IPS-20b (cell line): ENCODE measurements at regions not wholly inside any gene's neighbourhood (a gene's known extent, or its start where the extent isn't known, plus 50 kb on each side); places are given as distances from the start of the nearest gene placed in this dataset.

Source experiments
- H3K27ac ChIP-seq: one replicate; pipeline ENCODE4 v1.5.1; 2013; ENCODE audit warnings: low read length
- H3K27me3 ChIP-seq: 2 replicates; pipeline ENCODE4 v1.6.1; 2013; ENCODE audit warnings: mild to moderate bottlenecking, low read length, inconsistent platforms; ENCODE audit not compliant: insufficient read depth
- H3K36me3 ChIP-seq: 2 replicates; pipeline ENCODE4 v1.6.1; 2013; ENCODE audit warnings: low read depth, mild to moderate bottlenecking, inconsistent platforms, low read length, moderate library complexity; ENCODE audit not compliant: insufficient read depth
- H3K4me1 ChIP-seq: 2 replicates; pipeline ENCODE4 v1.6.1; 2013; ENCODE audit warnings: mild to moderate bottlenecking, control low read depth, inconsistent platforms, low read length, moderate library complexity; ENCODE audit not compliant: insufficient read depth
- H3K4me3 ChIP-seq: 2 replicates; pipeline ENCODE4 v1.5.1; 2013; ENCODE audit warnings: mild to moderate bottlenecking, low read length, inconsistent platforms
- H3K9ac ChIP-seq: 2 replicates; pipeline ENCODE4 v1.6.1; 2013; ENCODE audit warnings: low read depth, mild to moderate bottlenecking, inconsistent platforms, low read length, moderate library complexity
- H3K9me3 ChIP-seq: 2 replicates; pipeline ENCODE4 v1.6.1; 2013; ENCODE audit warnings: mild to moderate bottlenecking, low read depth, low read length, inconsistent platforms; ENCODE audit not compliant: insufficient read depth

DNA sequence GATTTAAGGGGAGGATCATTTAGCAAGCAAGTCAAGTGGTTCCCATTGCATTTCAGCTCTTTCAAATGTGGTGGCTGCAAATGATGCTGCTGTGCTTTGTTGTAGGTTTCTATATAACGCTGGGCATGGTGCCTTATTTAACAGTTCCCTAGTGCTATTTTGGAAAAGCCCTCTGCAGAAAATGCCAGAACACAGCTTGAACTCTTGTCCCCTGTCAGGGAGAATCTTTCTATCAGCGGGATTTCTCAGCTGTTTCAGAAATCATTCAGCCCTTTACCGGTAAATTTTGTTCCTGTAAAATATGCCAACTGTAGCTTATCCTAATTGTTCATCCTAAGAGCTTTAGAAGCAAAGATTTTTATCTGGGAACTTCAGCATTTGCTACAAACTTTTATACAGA is 77.8 kb upstream of the DTNA start:
- no peak overlapping the region for H3K4me3 ChIP-seq
- H3K4me1 ChIP-seq = no peaks in the 10 kb centered on the region
- no peaks in the 10 kb centered on the region for H3K9me3 ChIP-seq
- no peak overlapping the region for H3K27ac ChIP-seq
- no peaks in the 10 kb centered on the region for H3K27me3 ChIP-seq
- H3K36me3 ChIP-seq = no peaks in the 10 kb centered on the region
- no peak overlapping the region for H3K9ac ChIP-seq

GRCh38 chr18:34633368-34633767 is 76.7 kb upstream of the DTNA start:
- no peaks in the 10 kb centered on the region for H3K27me3 ChIP-seq
- H3K4me1 ChIP-seq = no peaks in the 10 kb centered on the region; the same call in 1 of the 2 replicates
- no peaks in the 10 kb centered on the region for H3K36me3 ChIP-seq
- no peak overlapping the region for H3K4me3 ChIP-seq
- H3K9ac ChIP-seq = no peak overlapping the region
- H3K27ac ChIP-seq = no peak overlapping the region
- H3K9me3 ChIP-seq = no peaks in the 10 kb centered on the region

GRCh38 chr18:34637094-34637801 is 72.8 kb upstream of the DTNA start:
- Histone ChIP-seq H3K9ac (no peak overlapping the region), H3K27me3 (no peaks in the 10 kb centered on the region), H3K9me3 (no peaks in the 10 kb centered on the region), H3K27ac (no peak overlapping the region), H3K4me3 (no peak overlapping the region), H3K4me1 (peaks cover 14% of the 10 kb centered on the region), H3K36me3 (no peaks in the 10 kb centered on the region)

DNA sequence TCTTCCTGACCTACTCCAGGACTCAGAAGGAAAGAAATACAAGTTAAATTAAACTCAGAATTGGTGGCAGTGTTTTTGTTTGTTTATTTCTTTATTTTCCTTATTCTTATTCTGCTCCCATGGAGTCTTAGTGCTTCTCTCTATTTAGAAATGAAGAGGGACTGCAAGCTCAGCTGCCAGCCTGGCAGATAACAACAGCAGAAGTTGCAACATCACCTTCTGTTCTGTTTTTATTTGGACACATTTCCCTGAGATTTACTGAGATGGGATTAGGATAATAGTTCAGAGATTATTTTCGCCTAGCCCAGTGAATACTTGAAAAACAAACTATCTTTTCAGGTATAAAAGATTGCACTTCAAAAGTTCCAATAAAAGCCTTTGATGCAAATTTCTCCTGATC is 70.4 kb upstream of the DTNA start:
- Histone ChIP-seq H3K27me3 (no peaks in the 10 kb centered on the region), H3K4me3 (no peak overlapping the region), H3K9me3 (no peaks in the 10 kb centered on the region), H3K36me3 (no peaks in the 10 kb centered on the region), H3K9ac (no peak overlapping the region), H3K4me1 (peaks cover 14% of the 10 kb centered on the region), H3K27ac (no peak overlapping the region)

- no peak overlapping the region for H3K4me3 ChIP-seq
- H3K9ac ChIP-seq = no peak overlapping the region
- H3K4me1 ChIP-seq = peaks cover 14% of the 10 kb centered on the region
- H3K9me3 ChIP-seq = no peaks in the 10 kb centered on the region
- H3K27ac ChIP-seq = no peak overlapping the region
- H3K36me3 ChIP-seq = no peaks in the 10 kb centered on the region
- no peaks in the 10 kb centered on the region for H3K27me3 ChIP-seq
Measured at GRCh38 chr18:34640276-34640675, 69.8 kb upstream of the DTNA start.

DNA sequence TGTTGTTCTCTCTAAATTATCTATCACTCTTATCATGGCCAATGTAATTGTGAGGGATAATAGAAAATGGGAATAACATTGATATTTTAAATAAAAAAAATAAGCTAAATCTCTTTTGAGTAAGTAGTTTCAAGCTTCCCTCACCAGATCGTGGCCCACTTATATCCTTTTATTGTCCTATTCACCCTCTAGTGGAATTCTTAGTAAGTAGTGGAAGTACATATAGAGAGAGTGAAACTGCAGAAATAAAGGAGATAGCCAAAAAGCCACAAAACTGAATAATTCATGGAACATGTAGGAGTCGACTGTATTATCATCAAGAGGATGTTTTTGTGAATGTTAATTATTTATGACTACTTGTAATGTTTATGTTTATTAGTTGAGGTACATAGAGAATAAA is 66.1 kb upstream of the DTNA start:
- no peaks in the 10 kb centered on the region for H3K36me3 ChIP-seq
- H3K4me3 ChIP-seq = no peak overlapping the region
- no peak overlapping the region for H3K9ac ChIP-seq
- peaks cover 14% of the 10 kb centered on the region for H3K4me1 ChIP-seq
- no peaks in the 10 kb centered on the region for H3K27me3 ChIP-seq
- H3K9me3 ChIP-seq = no peaks in the 10 kb centered on the region
- no peak overlapping the region for H3K27ac ChIP-seq

GRCh38 chr18:34647251-34647650 is 62.8 kb upstream of the DTNA start:
- Histone ChIP-seq H3K4me3 (no peak overlapping the region), H3K9ac (no peak overlapping the region), H3K27me3 (no peaks in the 10 kb centered on the region), H3K27ac (no peak overlapping the region), H3K36me3 (no peaks in the 10 kb centered on the region), H3K9me3 (no peaks in the 10 kb centered on the region), H3K4me1 (peaks cover 19% of the 10 kb centered on the region)

DNA sequence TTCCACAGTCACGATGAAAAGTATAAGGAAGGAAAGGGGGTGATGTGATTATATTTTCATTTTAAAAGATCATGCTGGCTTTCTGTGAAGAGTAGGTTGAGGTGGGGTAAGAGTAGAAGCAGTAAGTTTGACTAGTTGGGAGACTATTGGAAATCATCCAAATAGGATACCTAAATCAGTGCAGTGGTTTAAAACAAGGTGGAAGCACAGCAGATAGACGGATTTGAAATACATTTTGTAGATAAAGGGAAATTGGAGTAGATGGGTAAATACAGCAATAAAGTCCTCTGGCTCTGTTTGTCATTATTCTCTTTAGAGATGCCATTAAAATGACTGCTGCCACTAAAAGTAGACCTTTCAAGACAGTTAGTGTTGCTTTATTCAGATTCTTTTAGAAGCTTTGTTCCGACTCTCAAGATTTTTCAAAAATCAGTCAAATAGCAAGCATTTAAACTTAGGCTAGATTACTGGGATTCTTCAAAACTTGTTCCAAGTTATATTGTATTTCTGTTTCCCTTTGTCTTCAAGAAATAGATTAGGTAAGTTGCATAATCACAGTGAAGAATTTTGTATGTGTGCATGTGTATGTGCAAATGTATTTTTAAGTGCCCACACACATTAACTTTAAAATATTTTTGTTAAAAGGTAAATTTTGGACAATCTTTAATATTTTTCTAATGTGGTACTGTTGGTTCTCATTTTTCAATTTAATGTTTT is 61.7 kb upstream of the DTNA start:
- Histone ChIP-seq H3K9ac (no peak overlapping the region), H3K4me1 (peaks cover 19% of the 10 kb centered on the region), H3K27me3 (no peaks in the 10 kb centered on the region), H3K27ac (no peak overlapping the region), H3K9me3 (no peaks in the 10 kb centered on the region), H3K36me3 (no peaks in the 10 kb centered on the region), H3K4me3 (no peak overlapping the region)

GRCh38 chr18:34649080-34649479 is 61.0 kb upstream of the DTNA start:
- Histone ChIP-seq H3K27me3 (no peaks in the 10 kb centered on the region), H3K36me3 (no peaks in the 10 kb centered on the region), H3K9me3 (no peaks in the 10 kb centered on the region), H3K9ac (no peak overlapping the region), H3K4me1 (peaks cover 19% of the 10 kb centered on the region), H3K27ac (no peak overlapping the region), H3K4me3 (no peak overlapping the region)

DNA sequence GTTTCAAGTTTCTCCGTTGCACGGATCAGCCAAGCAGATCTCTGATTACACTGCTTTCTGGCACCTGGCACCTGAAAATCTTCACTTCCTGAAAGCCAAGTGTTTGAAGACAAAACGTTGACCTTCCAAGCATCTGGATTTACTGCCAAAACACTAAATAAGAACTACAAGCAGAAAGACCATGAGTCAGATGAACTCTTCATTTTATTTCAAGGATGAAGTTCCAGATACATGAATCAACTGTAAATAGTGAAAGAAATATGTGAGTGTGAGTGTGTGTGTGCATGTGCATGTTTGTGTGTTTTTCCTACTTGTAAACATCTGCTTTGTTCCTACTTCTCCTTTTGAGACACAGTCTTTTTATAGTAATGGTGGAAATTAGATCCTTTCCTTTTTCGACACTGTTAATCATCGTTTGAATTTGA is 60.0 kb upstream of the DTNA start:
- Histone ChIP-seq H3K36me3 (no peaks in the 10 kb centered on the region), H3K27ac (no peak overlapping the region), H3K9me3 (no peaks in the 10 kb centered on the region), H3K4me1 (peaks cover 19% of the 10 kb centered on the region), H3K9ac (no peak overlapping the region), H3K27me3 (no peaks in the 10 kb centered on the region), H3K4me3 (no peak overlapping the region)

DNA sequence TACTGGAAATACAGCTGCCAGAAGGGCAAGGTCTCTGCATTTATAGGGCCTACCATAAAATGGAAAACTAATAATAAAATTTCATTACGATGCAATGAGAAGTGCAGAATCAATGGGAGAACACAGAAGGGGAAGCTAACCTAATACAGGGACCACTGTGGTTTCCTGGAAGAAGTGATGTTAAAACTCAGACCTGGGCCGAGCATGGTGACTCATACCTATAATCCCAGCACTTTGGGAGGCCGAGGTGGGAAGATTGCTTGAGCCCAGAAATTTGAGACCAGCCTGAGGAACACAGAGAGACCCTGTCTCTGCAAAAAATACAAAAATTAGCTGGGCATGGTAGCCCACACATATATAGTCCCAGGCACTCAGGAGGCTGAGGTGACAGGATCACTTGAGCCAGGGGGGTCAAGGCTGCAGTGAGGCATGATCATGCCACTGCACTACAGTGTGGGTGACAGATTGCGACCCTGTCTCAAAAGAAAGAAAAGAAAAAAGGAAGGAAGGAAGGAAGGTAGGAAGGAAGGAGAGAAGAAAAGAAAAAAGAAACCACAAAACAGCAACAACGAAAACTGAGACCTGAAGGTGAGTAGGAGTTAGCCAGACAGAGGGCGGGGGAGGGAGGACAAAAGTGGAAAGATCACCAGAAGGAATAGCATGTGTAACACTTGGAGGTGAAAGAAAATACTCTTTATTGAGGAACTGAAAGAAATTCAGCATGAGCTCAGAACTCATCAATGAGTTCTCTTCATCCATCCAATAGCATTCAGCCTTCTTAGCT is 58.3 kb upstream of the DTNA start:
- H3K4me1 ChIP-seq = peaks cover 32% of the 10 kb centered on the region
- H3K4me3 ChIP-seq = no peak overlapping the region
- no peaks in the 10 kb centered on the region for H3K27me3 ChIP-seq
- H3K36me3 ChIP-seq = no peaks in the 10 kb centered on the region
- H3K9me3 ChIP-seq = no peaks in the 10 kb centered on the region
- no peak overlapping the region; the same call in 1 of the 2 replicates for H3K9ac ChIP-seq
- H3K27ac ChIP-seq = no peak overlapping the region
